Heart left ventricle (tissue), 16 donors: ENCODE measurements at regions not wholly inside any gene's neighbourhood (a gene's known extent, or its start where the extent isn't known, plus 50 kb on each side); places are given as distances from the start of the nearest gene placed in this dataset.
A peak's percentile ranks its signal among the peaks of the same experiment; 100 is the strongest.

Experiments used
- ATAC-seq, 4 donors: fragments of 200-7000 bp; cut with Tn5 transposase; one replicate each; pipeline ENCODE4 v1.9.1; 2020 to 2022; ENCODE audit warnings: moderate library complexity in 4 of 4, mild to moderate bottlenecking in 3 of 4, moderate number of reproducible peaks in 1 of 4
- DNase-seq, 5 donors: peaks; one replicate each; pipeline ENCODE4 v3.0.0-alpha.2; 2020
- H3K27ac ChIP-seq, 12 donors: fragments of 200-600 bp; sonication (generic) in 4 of 12; one replicate each; pipeline versions ENCODE4 v1.5.0 to v1.8.0; 2016 to 2022; ENCODE audit warnings: mild to moderate bottlenecking in 2 of 12
- H3K27me3 ChIP-seq, 9 donors: fragments of 200-600 bp; sonication (generic) in 2 of 9; one replicate each; pipeline versions ENCODE4 v1.5.1 to v1.8.0; 2016 to 2022; ENCODE audit warnings: mild to moderate bottlenecking in 3 of 9
- H3K36me3 ChIP-seq, 9 donors: fragments of 200-600 bp; sonication (generic) in 2 of 9; one replicate each; pipeline versions ENCODE4 v1.5.0 to v1.8.0; 2018 to 2022; ENCODE audit warnings: mild to moderate bottlenecking in 2 of 9
- H3K4me1 ChIP-seq, 12 donors: fragments of 200-600 bp; sonication (generic) in 4 of 12; one replicate each; pipeline versions ENCODE4 v1.5.0 to v1.8.0; 2016 to 2022; ENCODE audit warnings: mild to moderate bottlenecking in 3 of 12
- H3K4me3 ChIP-seq, 12 donors: fragments of 200-600 bp; sonication (generic) in 4 of 12; one replicate each; pipeline versions ENCODE4 v1.5.0 to v1.8.0; 2017 to 2022; ENCODE audit warnings: mild to moderate bottlenecking in 9 of 12, moderate library complexity in 4 of 12
- H3K9me3 ChIP-seq, 12 donors: fragments of 200-600 bp; sonication (generic) in 4 of 12; one replicate each; pipeline versions ENCODE4 v1.5.0 to v1.8.0; 2016 to 2022; ENCODE audit warnings: mild to moderate bottlenecking in 1 of 12
- CTCF ChIP-seq, 12 donors: fragments of 200-600 bp; sonication (generic) in 4 of 12; IDR thresholded peaks; one replicate each; pipeline versions ENCODE4 v1.5.0 to v1.8.0; 2018 to 2022; ENCODE audit warnings: antibody characterized with exemption in 12 of 12, mild to moderate bottlenecking in 5 of 12
- POLR2A ChIP-seq, 2 donors: fragments of 450-650 bp; IDR thresholded peaks; one replicate each; pipeline ENCODE4 v1.6.1; 2017; ENCODE audit warnings: antibody characterized with exemption in 2 of 2, mild to moderate bottlenecking in 2 of 2, moderate library complexity in 2 of 2
- WGBS, 4 donors: extraction: QIAGEN DNeasy Blood & Tissue Kit in 2 of 4; methylation state at CpG; one replicate each; pipeline versions ENCODE4 v1.1.5 to v1.1.7; 2013 to 2018; 5-methylcytosine and 5-hydroxymethylcytosine counted together
- intact Hi-C, 10 donors: fragments of 100-400 bp; cut with DNase I; formaldehyde crosslinking; loops; one replicate each; pipeline versions ENCODE4 v1.11.1 to v1.14.2; 2022
- donor health status: ischemic (EF 13 %, LVEDD 7.1; RV severe dilation, severe dysfunction).
- donor health status: healthy with polysubstance abuse.
- donor health status: DM: no; HTN: yes; CAD: no.
- donor health status: DM: no; HTN: no; CAD: no.
- donor health status: ischemic (EF 25% LVEDD 6.9; RV normal size, moderate dysfunction).
- donor health status: ischemic (EF 25% LVEDD 5.7; RV mildly dilated, moderate dysfunction).
- donor health status: healthy.
- donor health status: DM: yes; HTN: yes; CAD: no.
- donor health status: ischemic (EF 35%, LVEDD 5.7; RV mildly dilated, moderate dysfunction).
- donor health status: nonischemic (EF 11% LVEDD 7.7; RV severe dilation, severe dysfunction).
- donor health status: DM: yes; HTN: yes; CAD: no.
- donor health status: PGD.
- donor health status: ischemic (EF 29% LVEDD 5.4; RV normal size, mild dysfunction).
- donor health status: nonischemic (EF 23%, LVEDD 6.1; RV moderate dilation, normal function).

- ATAC-seq (no peak), DNase-seq (no peak)
- no peaks in the 10 kb centered on the region for H3K4me1 ChIP-seq
- H3K4me3 ChIP-seq: no peak overlapping the region
- no peaks in the 10 kb centered on the region for H3K36me3 ChIP-seq
- 76 to 96% (median 87%) methylated on average over 3 of the region's 3 CpGs for WGBS, 4 donors
- no peaks in the 10 kb centered on the region for H3K9me3 ChIP-seq
- TF ChIP-seq POLR2A (IDR thresholded peaks at IDR 0.05): no peak
- no peak for TF ChIP-seq CTCF (IDR thresholded peaks at IDR 0.05)
- intact Hi-C loops: no loop called here
- no peak overlapping the region for H3K27ac ChIP-seq
- H3K27me3 ChIP-seq: no peaks in the 10 kb centered on the region
These were observed 390.7 kb upstream of the PIK3R1 start for GRCh38 chr5:67824852-67825251.

- TF ChIP-seq CTCF (IDR thresholded peaks at IDR 0.05) (no peak), POLR2A (IDR thresholded peaks at IDR 0.05) (no peak)
- Histone ChIP-seq H3K9me3 (no peaks in the 10 kb centered on the region), H3K4me1 (peaks cover 0 to 32% (median 26%) of the 10 kb centered on the region in 12 donors), H3K27ac (no peak overlapping the region), H3K27me3 (no peaks in the 10 kb centered on the region), H3K36me3 (no peaks in the 10 kb centered on the region), H3K4me3 (no peak overlapping the region)
- ATAC-seq: no peak
- DNase-seq: peak in 1 of 5 donors; percentile 41
- WGBS, 4 donors: 93 to 96% (median 96%) methylated on average over 12 to 14 of the region's 14 CpGs
- intact Hi-C loops: loop anchor here in 2 of 10 donors (10.0 kb wide), 2 partner anchors 397 to 407 kb away; partner anchors contain the start of gene PIK3R1 (in 1 of the 2)
These were observed 397.9 kb upstream of the PIK3R1 start for GRCh38 chr5:67817652-67818051.

- TF ChIP-seq CTCF (IDR thresholded peaks at IDR 0.05) (no peak), POLR2A (IDR thresholded peaks at IDR 0.05) (no peak)
- H3K27ac ChIP-seq: peak overlapping the region in 11 of 12 donors; percentile 4 to 88 (median 68)
- H3K36me3 ChIP-seq: no peaks in the 10 kb centered on the region
- no peak for DNase-seq
- peaks cover 0 to 32% (median 26%) of the 10 kb centered on the region in 12 donors for H3K4me1 ChIP-seq
- intact Hi-C loops: loop anchor here in 2 of 10 donors (10.0 kb wide), 2 partner anchors 398 to 408 kb away; partner anchors contain the start of gene PIK3R1 (in 1 of the 2)
- H3K4me3 ChIP-seq: no peak overlapping the region
- no peaks in the 10 kb centered on the region for H3K27me3 ChIP-seq
- no peaks in the 10 kb centered on the region for H3K9me3 ChIP-seq
- ATAC-seq: peak in 1 of 4 donors; percentile 5
These were observed 399.1 kb upstream of the PIK3R1 start for GRCh38 chr5:67816456-67816855.

GRCh38 chr5:67815455-67816391, 399.8 kb upstream of the PIK3R1 start:
- Histone ChIP-seq H3K36me3 (no peaks in the 10 kb centered on the region), H3K9me3 (no peaks in the 10 kb centered on the region), H3K27ac (peak overlapping the region; percentile 4 to 88 (median 72)), H3K4me3 (no peak overlapping the region), H3K27me3 (no peaks in the 10 kb centered on the region), H3K4me1 (peaks cover 0 to 32% (median 26%) of the 10 kb centered on the region in 12 donors)
- intact Hi-C loops: loop anchor here in 2 of 10 donors (10.0 kb wide), 2 partner anchors 399 to 409 kb away; partner anchors contain the start of gene PIK3R1 (in 1 of the 2)
- 43 to 49% (median 46%) methylated on average over 10 of the region's 10 CpGs for WGBS, 4 donors
- DNase-seq: peak in 4 of 5 donors; percentile 31 to 43 (median 38)
- peak; percentile 93 to 96 (median 96) for ATAC-seq
- no peak for TF ChIP-seq POLR2A (IDR thresholded peaks at IDR 0.05)
- TF ChIP-seq CTCF (IDR thresholded peaks at IDR 0.05): no peak
